PC-9 (cell line): ENCODE measurements at regions not wholly inside any gene's neighbourhood (a gene's known extent, or its start where the extent isn't known, plus 50 kb on each side); places are given as distances from the start of the nearest gene placed in this dataset.

Source experiments
- EZH2 ChIP-seq: fragments of 200-600 bp; sonication (generic); IDR thresholded peaks from 2 replicates; pipeline ENCODE4 v1.8.0; 2017; ENCODE audit warnings: antibody characterized with exemption, low read depth
- TF ChIP-seq, protein P1 (sequence below): fragments of 200-600 bp; sonication (generic); conservative IDR thresholded peaks from 2 replicates; pipeline ENCODE4 v1.6.1; 2017; ENCODE audit warnings: mixed run types, antibody characterized with exemption, mild to moderate bottlenecking, moderate library complexity

DNA sequence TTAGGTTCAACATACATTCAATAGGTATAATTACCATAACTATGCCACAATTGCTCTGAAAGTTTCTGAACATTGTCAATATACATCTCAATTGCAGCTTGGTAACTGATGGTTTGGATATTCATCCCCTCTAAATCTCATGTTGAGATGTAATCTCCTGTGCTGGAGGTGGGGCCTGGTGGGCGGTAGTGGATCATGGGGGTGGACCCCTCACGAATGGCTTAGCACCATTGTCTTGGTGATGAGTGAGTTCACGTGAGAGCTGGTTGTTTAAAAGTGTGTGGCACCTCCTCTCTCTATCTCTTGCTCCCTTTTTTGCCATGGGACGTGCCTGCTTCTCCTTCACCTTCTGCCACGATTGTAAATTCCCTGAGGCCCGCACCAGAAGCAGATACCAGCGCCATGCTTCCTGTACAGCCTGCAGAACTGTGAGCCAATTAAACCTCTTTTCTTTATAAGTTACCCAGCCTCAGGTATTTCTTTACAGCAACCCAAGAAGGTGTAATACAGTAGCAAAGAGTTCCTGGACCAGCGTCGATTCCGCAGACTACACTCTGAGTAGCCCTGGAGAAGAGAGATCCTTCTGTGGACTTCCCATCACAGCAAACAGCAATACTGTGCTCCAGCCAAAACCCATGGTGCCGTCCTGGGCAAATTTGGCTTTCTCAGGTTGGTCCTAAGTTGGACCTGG, 83.8 kb upstream of the GRB10 start:
- TF ChIP-seq, protein P1, sequence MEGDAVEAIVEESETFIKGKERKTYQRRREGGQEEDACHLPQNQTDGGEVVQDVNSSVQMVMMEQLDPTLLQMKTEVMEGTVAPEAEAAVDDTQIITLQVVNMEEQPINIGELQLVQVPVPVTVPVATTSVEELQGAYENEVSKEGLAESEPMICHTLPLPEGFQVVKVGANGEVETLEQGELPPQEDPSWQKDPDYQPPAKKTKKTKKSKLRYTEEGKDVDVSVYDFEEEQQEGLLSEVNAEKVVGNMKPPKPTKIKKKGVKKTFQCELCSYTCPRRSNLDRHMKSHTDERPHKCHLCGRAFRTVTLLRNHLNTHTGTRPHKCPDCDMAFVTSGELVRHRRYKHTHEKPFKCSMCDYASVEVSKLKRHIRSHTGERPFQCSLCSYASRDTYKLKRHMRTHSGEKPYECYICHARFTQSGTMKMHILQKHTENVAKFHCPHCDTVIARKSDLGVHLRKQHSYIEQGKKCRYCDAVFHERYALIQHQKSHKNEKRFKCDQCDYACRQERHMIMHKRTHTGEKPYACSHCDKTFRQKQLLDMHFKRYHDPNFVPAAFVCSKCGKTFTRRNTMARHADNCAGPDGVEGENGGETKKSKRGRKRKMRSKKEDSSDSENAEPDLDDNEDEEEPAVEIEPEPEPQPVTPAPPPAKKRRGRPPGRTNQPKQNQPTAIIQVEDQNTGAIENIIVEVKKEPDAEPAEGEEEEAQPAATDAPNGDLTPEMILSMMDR: no peak
- TF ChIP-seq EZH2: no peak
